Fibroblast of the aortic adventitia (primary cell): ENCODE measurements at regions not wholly inside any gene's neighbourhood (a gene's known extent, or its start where the extent isn't known, plus 50 kb on each side); places are given as distances from the start of the nearest gene placed in this dataset.

ENCODE experiments used
- DNase-seq: peaks from one replicate; pipeline ENCODE4 v3.0.0-alpha.2; 2010; ENCODE audit warnings: low read depth
- H3K4me3 ChIP-seq: 2 replicates; pipeline ENCODE4 v1.5.1; 2011; ENCODE audit warnings: low read depth, mild to moderate bottlenecking, control low read depth, low read length, moderate library complexity
- CTCF ChIP-seq: IDR thresholded peaks from 2 replicates; pipeline ENCODE4 v1.5.1; 2011; ENCODE audit warnings: mild to moderate bottlenecking, low read length, control low read depth, inconsistent platforms; ENCODE audit not compliant: insufficient read depth

DNA sequence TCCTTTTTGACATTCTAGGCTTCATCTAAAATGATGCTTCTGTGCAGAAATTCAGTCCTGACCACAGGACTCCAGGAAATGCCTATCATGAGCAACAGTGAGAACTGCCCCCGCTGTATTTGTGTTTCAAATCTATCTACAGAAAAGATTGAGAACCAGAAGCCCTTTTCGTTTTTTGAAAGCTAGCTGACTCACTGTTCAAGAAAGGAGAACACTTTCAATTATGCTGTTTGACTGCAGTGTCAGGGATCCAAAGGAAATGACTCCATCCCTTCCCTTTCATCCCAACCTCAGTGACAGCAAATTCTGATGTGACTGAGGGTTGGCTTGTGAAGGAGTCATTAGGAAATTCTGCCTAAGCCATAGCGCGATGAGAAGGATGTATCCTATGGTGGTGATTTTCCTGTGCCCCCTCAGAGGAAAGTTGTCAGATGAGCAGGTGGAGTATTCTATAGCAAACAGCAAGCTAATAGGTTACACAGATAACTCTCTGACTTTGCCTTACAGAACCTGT, 622.3 kb downstream of the TMEM114 start:
- no peak overlapping the region for H3K4me3 ChIP-seq
- no peak for DNase-seq
- TF ChIP-seq CTCF, result no peak

GRCh38 chr16:7964744-7965143, 625.6 kb downstream of the TMEM114 start:
- no peak for DNase-seq
- TF ChIP-seq CTCF, result no peak
- no peak overlapping the region for H3K4me3 ChIP-seq

- DNase-seq, result no peak
- H3K4me3 ChIP-seq, result no peak overlapping the region
- TF ChIP-seq CTCF, result no peak
These were observed 626.1 kb downstream of the TMEM114 start for GRCh38 chr16:7964167-7964566.

DNA sequence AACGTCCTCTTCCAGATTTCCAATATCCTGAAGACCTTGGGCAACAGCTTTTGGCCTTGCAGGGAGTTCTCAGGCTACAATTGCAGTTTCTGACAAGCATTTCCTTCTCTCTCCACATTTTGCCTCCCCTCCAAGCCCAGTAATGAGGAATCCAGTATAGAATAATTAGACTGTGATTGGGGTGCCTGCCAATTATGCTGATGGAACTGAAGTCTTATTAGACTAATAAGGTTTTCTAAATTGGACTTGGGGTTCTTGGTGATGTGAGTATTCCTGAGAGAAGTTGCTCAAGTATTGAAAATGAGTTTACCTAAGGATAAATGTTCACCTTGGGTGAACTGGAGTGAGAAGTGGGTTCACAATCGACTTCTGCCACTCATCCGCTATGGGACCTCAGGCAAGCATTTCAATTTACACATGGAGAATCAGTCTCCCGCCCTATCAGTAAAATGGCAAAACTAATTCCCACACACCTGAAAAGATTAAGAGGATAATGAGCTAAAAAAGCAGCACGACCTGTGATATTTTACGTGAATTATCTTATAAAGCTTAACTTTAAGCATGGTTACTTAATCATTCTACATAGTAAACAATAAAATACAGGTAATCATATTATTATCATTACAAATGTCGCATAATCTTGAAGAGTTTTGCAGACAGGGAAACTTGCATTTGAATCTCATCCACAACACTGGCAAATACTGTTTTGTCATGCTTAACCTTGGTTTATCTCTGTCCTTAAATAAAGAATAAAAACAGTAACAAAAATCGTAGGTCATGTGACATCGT, 628.0 kb downstream of the TMEM114 start:
- H3K4me3 ChIP-seq, result no peak overlapping the region
- no peak for DNase-seq
- TF ChIP-seq CTCF, result no peak

- TF ChIP-seq CTCF, result no peak
- no peak for DNase-seq
- H3K4me3 ChIP-seq, result no peak overlapping the region
These were observed 624.5 kb downstream of the RBFOX1 start for GRCh38 chr16:7957151-7957550.

DNA sequence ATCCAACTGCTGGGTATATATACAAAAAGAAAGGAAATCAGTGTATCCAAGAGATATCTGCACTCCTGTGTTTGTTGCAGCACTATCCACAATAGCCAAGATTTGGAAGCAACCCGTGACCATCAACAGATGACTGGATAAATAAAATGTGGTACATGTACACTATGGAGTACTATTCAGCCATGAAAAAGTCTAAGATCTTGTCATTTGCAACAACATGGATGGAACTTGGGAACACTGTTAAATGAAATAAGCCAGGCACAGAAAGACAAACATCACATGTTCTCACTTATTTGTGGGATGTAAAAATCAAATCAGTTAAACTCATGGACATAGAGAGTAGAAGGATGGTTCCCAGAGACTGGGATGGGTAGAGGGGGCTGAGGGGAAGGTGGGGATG, 620.7 kb downstream of the RBFOX1 start:
- TF ChIP-seq CTCF, result no peak

More for the DNA sequence above, 620.7 kb downstream of the RBFOX1 start:
- no peak overlapping the region for H3K4me3 ChIP-seq
- no peak for DNase-seq
